ENCODE measurements at regions not wholly inside any gene's neighbourhood (a gene's known extent, or its start where the extent isn't known, plus 50 kb on each side); places are given as distances from the start of the nearest gene placed in this dataset.

DNA sequence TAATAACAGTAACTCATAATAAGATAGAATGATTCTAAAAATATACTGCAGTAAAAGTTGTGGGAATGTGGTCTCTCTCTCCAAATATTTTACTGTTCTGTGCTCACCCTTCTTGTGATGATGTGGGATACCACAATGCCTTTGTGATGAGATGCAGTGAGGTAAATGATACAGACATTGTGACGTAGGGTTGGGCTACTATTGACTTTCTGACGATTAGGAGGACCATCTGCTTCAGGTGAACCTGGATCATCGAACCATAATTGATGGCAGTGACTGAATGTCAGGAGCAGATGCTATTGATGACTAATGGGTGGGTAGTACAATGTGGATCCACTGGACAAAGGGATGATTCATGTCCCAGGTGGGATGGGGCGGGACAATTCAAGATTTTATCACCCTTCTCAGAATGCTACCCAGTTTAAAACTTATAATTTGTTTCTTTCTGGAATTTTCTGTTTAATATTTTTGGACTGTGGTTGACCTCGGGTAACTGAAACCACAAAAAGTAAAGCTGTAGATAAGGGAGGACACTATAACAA is 73.9 kb upstream of the ARMC3 start:
- TF ChIP-seq PATZ1 (tag by site-specific recombination; IDR thresholded peaks at IDR 0.05): no peak
- no peak for TF ChIP-seq ZNF2 (tag by site-specific recombination; IDR thresholded peaks at IDR 0.05)
- no peak for TF ChIP-seq ZNF416 (tag by site-specific recombination; IDR thresholded peaks at IDR 0.05)
- no peak for TF ChIP-seq ZNF292 (tag by site-specific recombination; IDR thresholded peaks at IDR 0.05; ENCODE audit: borderline replicate concordance, low read depth)
- TF ChIP-seq SALL2 (tag by site-specific recombination; IDR thresholded peaks at IDR 0.05; ENCODE audit: borderline replicate concordance): no peak
- no peak for TF ChIP-seq SCRT1 (tag by site-specific recombination; IDR thresholded peaks at IDR 0.05; ENCODE audit: borderline replicate concordance)
- TF ChIP-seq ZNF133 (tag by site-specific recombination; IDR thresholded peaks at IDR 0.05): no peak
- no peak for TF ChIP-seq SETDB1 (IDR thresholded peaks at IDR 0.05; ENCODE audit: insufficient read length, low read length)
- TF ChIP-seq ZNF777 (tag by site-specific recombination; IDR thresholded peaks at IDR 0.05; ENCODE audit: borderline replicate concordance): no peak
- TF ChIP-seq SCRT2 (tag by site-specific recombination; IDR thresholded peaks at IDR 0.05): no peak
- no peak for TF ChIP-seq ZXDB (tag by site-specific recombination; IDR thresholded peaks at IDR 0.05)
- TF ChIP-seq ZNF114 (tag by site-specific recombination; IDR thresholded peaks at IDR 0.05): no peak
- no peak for TF ChIP-seq ZNF138 (tag by site-specific recombination; IDR thresholded peaks at IDR 0.05; ENCODE audit: borderline replicate concordance)
- TF ChIP-seq, protein P1, sequence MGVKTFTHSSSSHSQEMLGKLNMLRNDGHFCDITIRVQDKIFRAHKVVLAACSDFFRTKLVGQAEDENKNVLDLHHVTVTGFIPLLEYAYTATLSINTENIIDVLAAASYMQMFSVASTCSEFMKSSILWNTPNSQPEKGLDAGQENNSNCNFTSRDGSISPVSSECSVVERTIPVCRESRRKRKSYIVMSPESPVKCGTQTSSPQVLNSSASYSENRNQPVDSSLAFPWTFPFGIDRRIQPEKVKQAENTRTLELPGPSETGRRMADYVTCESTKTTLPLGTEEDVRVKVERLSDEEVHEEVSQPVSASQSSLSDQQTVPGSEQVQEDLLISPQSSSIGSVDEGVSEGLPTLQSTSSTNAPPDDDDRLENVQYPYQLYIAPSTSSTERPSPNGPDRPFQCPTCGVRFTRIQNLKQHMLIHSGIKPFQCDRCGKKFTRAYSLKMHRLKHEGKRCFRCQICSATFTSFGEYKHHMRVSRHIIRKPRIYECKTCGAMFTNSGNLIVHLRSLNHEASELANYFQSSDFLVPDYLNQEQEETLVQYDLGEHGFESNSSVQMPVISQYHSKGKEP (tag by site-specific recombination; IDR thresholded peaks at IDR 0.05): no peak
- TF ChIP-seq ZNF654 (tag by site-specific recombination; IDR thresholded peaks at IDR 0.05; ENCODE audit: low read depth): no peak
- TF ChIP-seq GLIS1 (tag by site-specific recombination; IDR thresholded peaks at IDR 0.05): no peak
- TF ChIP-seq ZNF248 (tag by site-specific recombination; IDR thresholded peaks at IDR 0.05): no peak
- H3K4me3 ChIP-seq (ENCODE audit: low read depth, low read length): no peak overlapping the region
- CTCF ChIA-PET: no interaction called here
- no peaks in the 10 kb centered on the region for H3K36me3 ChIP-seq (ENCODE audit: control insufficient read depth in 2 of 2, insufficient read depth in 1 of 2, low read length in 2 of 2)
- no peaks in the 10 kb centered on the region for H3K4me1 ChIP-seq (ENCODE audit: control insufficient read depth, insufficient read depth, low read length)
- POLR2A ChIA-PET: no interaction called here
- no peaks in the 10 kb centered on the region for H3K9me3 ChIP-seq (ENCODE audit: control insufficient read depth, insufficient read depth, low read depth, low read length)
- H3K27ac ChIP-seq (ENCODE audit: extremely low read depth, low read depth, low read length): no peak overlapping the region

DNA sequence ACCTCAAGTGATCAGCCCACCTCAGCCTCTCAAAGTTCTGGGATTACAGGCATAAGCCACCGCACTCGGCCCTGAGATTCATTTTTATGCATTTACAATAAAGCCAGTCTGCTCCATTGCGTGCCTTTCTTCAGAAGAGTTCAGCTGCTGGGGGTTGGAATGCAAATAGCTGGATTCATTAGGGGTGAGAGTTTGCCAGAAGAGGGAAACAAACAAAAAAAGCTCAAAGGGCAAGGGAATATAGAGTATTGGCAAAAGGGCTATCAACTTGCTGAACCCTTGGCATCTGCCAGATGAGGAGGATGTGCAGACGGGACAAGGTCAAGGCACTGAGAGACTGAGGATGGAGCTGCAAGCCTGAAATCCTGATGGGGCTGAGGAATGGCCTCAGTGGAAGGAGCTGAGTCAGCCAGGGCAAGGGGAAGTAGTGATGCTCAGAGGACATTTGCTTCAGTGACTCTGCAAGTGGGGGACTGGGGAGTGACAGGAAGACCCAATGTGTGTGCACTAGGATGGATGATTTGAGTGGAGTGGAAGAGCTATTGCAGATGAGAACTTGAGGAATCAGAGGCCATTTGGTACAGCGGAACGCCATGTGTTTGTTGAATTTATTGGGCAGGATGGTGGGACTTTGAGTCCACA is 75.0 kb upstream of the ARMC3 start:
- H3K9me3 ChIP-seq (ENCODE audit: control insufficient read depth, insufficient read depth, low read depth, low read length): no peaks in the 10 kb centered on the region
- no peaks in the 10 kb centered on the region for H3K4me1 ChIP-seq (ENCODE audit: control insufficient read depth, insufficient read depth, low read length)
- H3K36me3 ChIP-seq (ENCODE audit: control insufficient read depth in 2 of 2, insufficient read depth in 1 of 2, low read length in 2 of 2): no peaks in the 10 kb centered on the region
- CTCF ChIA-PET: no interaction called here
- POLR2A ChIA-PET: no interaction called here
- no peak for TF ChIP-seq ZNF610 (tag by site-specific recombination; IDR thresholded peaks at IDR 0.05; ENCODE audit: borderline replicate concordance)
- TF ChIP-seq MEIS1 (CRISPR knock-in tag; IDR thresholded peaks at IDR 0.05; ENCODE audit: borderline replicate concordance): no peak
- no peak overlapping the region for H3K27ac ChIP-seq (ENCODE audit: extremely low read depth, low read depth, low read length)
- no peak overlapping the region for H3K4me3 ChIP-seq (ENCODE audit: low read depth, low read length)

DNA sequence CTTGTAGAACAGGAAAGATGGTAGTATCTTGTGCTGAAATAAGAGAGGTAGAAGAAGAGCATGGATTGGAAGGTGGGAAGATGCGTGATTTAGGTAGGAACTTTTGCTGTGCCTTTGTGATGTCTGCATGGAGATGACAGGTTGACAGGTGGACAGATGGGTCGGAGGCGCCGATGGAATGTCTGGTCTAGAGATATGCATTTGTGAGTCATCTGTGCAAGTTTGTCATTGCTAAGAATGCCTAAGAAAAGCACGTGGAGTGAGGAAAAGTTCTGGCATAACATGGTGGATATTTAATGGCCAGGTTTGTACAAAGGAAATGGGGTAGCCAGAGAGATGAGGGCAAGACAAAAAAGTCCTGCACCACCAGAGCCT is 76.0 kb upstream of the ARMC3 start:
- H3K4me1 ChIP-seq (ENCODE audit: control insufficient read depth, insufficient read depth, low read length): no peaks in the 10 kb centered on the region
- CTCF ChIA-PET: no interaction called here
- no peak overlapping the region for H3K4me3 ChIP-seq (ENCODE audit: low read depth, low read length)
- POLR2A ChIA-PET: no interaction called here
- H3K36me3 ChIP-seq (ENCODE audit: control insufficient read depth in 2 of 2, insufficient read depth in 1 of 2, low read length in 2 of 2): no peaks in the 10 kb centered on the region
- no peaks in the 10 kb centered on the region for H3K9me3 ChIP-seq (ENCODE audit: control insufficient read depth, insufficient read depth, low read depth, low read length)
- TF ChIP-seq ZNF184 (tag by site-specific recombination; IDR thresholded peaks at IDR 0.05) (no peak), ZNF555 (tag by site-specific recombination; conservative IDR thresholded peaks at IDR 0.05) (no peak)
- H3K27ac ChIP-seq (ENCODE audit: extremely low read depth, low read depth, low read length): no peak overlapping the region

Data from HEK293 (cell line).